SJCRH30 (cell line): ENCODE measurements at regions not wholly inside any gene's neighbourhood (a gene's known extent, or its start where the extent isn't known, plus 50 kb on each side); places are given as distances from the start of the nearest gene placed in this dataset.

Experiments used
- DNase-seq, 2 experiments: peaks; one replicate each; pipeline ENCODE4 v3.0.0-alpha.2; 2015 to 2020
- H3K27ac ChIP-seq: fragments of 250-450 bp; sonication (Bioruptor Pico); 2 replicates; pipeline ENCODE4 v1.5.1; 2020; ENCODE audit warnings: mild to moderate bottlenecking, moderate library complexity
- H3K27me3 ChIP-seq: fragments of 250-450 bp; sonication (Bioruptor Pico); 2 replicates; pipeline ENCODE4 v1.5.1; 2020; ENCODE audit warnings: mild to moderate bottlenecking, moderate library complexity
- H3K36me3 ChIP-seq: fragments of 250-450 bp; sonication (Bioruptor Pico); 2 replicates; pipeline ENCODE4 v1.5.1; 2020; ENCODE audit warnings: mild to moderate bottlenecking, moderate library complexity
- H3K4me1 ChIP-seq: fragments of 250-450 bp; sonication (Bioruptor Pico); 2 replicates; pipeline ENCODE4 v1.5.1; 2020; ENCODE audit warnings: mild to moderate bottlenecking, moderate library complexity
- H3K4me3 ChIP-seq: fragments of 250-450 bp; sonication (Bioruptor Pico); 2 replicates; pipeline ENCODE4 v1.5.1; 2020; ENCODE audit warnings: mild to moderate bottlenecking, moderate library complexity
- H3K9me3 ChIP-seq: fragments of 250-450 bp; sonication (Bioruptor Pico); replicated peaks from 2 replicates; pipeline ENCODE4 v1.5.1; 2020; ENCODE audit warnings: mild to moderate bottlenecking, moderate library complexity

- no peaks in the 10 kb centered on the region for H3K4me1 ChIP-seq
Observed at GRCh38 chr15:92705764-92706163, 50.2 kb upstream of the FAM174B start.

GRCh38 chr15:92706201-92706600 lies 50.6 kb upstream of the FAM174B start:
- Histone ChIP-seq H3K36me3 (no peaks in the 10 kb centered on the region), H3K9me3 (no peaks in the 10 kb centered on the region), H3K27me3 (no peaks in the 10 kb centered on the region), H3K4me3 (no peak overlapping the region), H3K27ac (no peak overlapping the region), H3K4me1 (no peaks in the 10 kb centered on the region)
- no peak for DNase-seq

More at GRCh38 chr15:92705764-92706163, 50.2 kb upstream of the FAM174B start:
- Histone ChIP-seq H3K27ac (no peak overlapping the region), H3K4me3 (no peak overlapping the region), H3K27me3 (no peaks in the 10 kb centered on the region), H3K36me3 (no peaks in the 10 kb centered on the region), H3K9me3 (no peaks in the 10 kb centered on the region)
- DNase-seq, result no peak

- no peak overlapping the region for H3K27ac ChIP-seq
- H3K27me3 ChIP-seq, result no peaks in the 10 kb centered on the region
- no peak overlapping the region for H3K4me3 ChIP-seq
- no peaks in the 10 kb centered on the region for H3K36me3 ChIP-seq
- H3K9me3 ChIP-seq, result no peaks in the 10 kb centered on the region
- DNase-seq, result no peak
- H3K4me1 ChIP-seq, result no peaks in the 10 kb centered on the region
Observed at GRCh38 chr15:92707880-92708551, 52.4 kb upstream of the FAM174B start.

- no peak overlapping the region for H3K4me3 ChIP-seq
- H3K9me3 ChIP-seq, result no peaks in the 10 kb centered on the region
- H3K36me3 ChIP-seq, result no peaks in the 10 kb centered on the region
- no peaks in the 10 kb centered on the region for H3K27me3 ChIP-seq
- H3K27ac ChIP-seq, result no peak overlapping the region
- H3K4me1 ChIP-seq, result no peaks in the 10 kb centered on the region
- no peak for DNase-seq
Observed at GRCh38 chr15:92708635-92709034, 53.1 kb upstream of the FAM174B start.

- H3K4me1 ChIP-seq, result no peaks in the 10 kb centered on the region
- DNase-seq, result peak in 1 of 2 experiments; percentile 35
Observed at GRCh38 chr15:92709110-92709790, 53.7 kb upstream of the FAM174B start.

GRCh38 chr15:92711457-92711831 lies 55.9 kb upstream of the FAM174B start:
- no peak overlapping the region for H3K27ac ChIP-seq
- no peaks in the 10 kb centered on the region for H3K9me3 ChIP-seq
- H3K4me1 ChIP-seq, result no peaks in the 10 kb centered on the region
- H3K4me3 ChIP-seq, result no peak overlapping the region
- no peaks in the 10 kb centered on the region for H3K27me3 ChIP-seq
- no peaks in the 10 kb centered on the region for H3K36me3 ChIP-seq
- DNase-seq, result no peak

More at GRCh38 chr15:92709110-92709790, 53.7 kb upstream of the FAM174B start:
- Histone ChIP-seq H3K27ac (no peak overlapping the region), H3K27me3 (no peaks in the 10 kb centered on the region), H3K9me3 (no peaks in the 10 kb centered on the region), H3K36me3 (no peaks in the 10 kb centered on the region), H3K4me3 (no peak overlapping the region)

- Histone ChIP-seq H3K4me1 (no peaks in the 10 kb centered on the region), H3K4me3 (peak overlapping the region; percentile 61), H3K27me3 (no peaks in the 10 kb centered on the region), H3K36me3 (no peaks in the 10 kb centered on the region), H3K27ac (peak overlapping the region; percentile 69), H3K9me3 (no peaks in the 10 kb centered on the region)
- peak; percentile 65 to 80 for DNase-seq
Observed at GRCh38 chr15:92714077-92714476, 58.5 kb upstream of the FAM174B start.

GRCh38 chr15:92714477-92715401 lies 59.2 kb upstream of the FAM174B start:
- Histone ChIP-seq H3K4me1 (no peaks in the 10 kb centered on the region), H3K4me3 (peak overlapping the region; percentile 61), H3K27me3 (no peaks in the 10 kb centered on the region), H3K36me3 (no peaks in the 10 kb centered on the region), H3K9me3 (no peaks in the 10 kb centered on the region), H3K27ac (peak overlapping the region; percentile 69)
- DNase-seq, result peak; percentile 87 to 96

- Histone ChIP-seq H3K27ac (no peak overlapping the region), H3K27me3 (no peaks in the 10 kb centered on the region), H3K9me3 (no peaks in the 10 kb centered on the region), H3K4me1 (no peaks in the 10 kb centered on the region), H3K4me3 (no peak overlapping the region), H3K36me3 (no peaks in the 10 kb centered on the region)
- peak in 1 of 2 experiments; percentile 63 for DNase-seq
Observed at GRCh38 chr15:92715758-92716157, 60.2 kb upstream of the FAM174B start.

GRCh38 chr15:92719021-92719420 lies 63.4 kb upstream of the FAM174B start:
- H3K4me1 ChIP-seq, result no peaks in the 10 kb centered on the region
- H3K27me3 ChIP-seq, result no peaks in the 10 kb centered on the region
- no peak overlapping the region for H3K27ac ChIP-seq
- H3K9me3 ChIP-seq, result no peaks in the 10 kb centered on the region
- DNase-seq, result no peak
- no peak overlapping the region for H3K4me3 ChIP-seq
- H3K36me3 ChIP-seq, result no peaks in the 10 kb centered on the region

GRCh38 chr15:92724144-92724543 lies 68.6 kb upstream of the FAM174B start:
- Histone ChIP-seq H3K4me3 (no peak overlapping the region), H3K4me1 (no peaks in the 10 kb centered on the region), H3K9me3 (no peaks in the 10 kb centered on the region; the same call in 1 of the 2 replicates), H3K27ac (no peak overlapping the region), H3K36me3 (no peaks in the 10 kb centered on the region), H3K27me3 (no peaks in the 10 kb centered on the region)
- no peak for DNase-seq

- no peak for DNase-seq
- Histone ChIP-seq H3K36me3 (no peaks in the 10 kb centered on the region), H3K4me3 (no peak overlapping the region), H3K9me3 (no peaks in the 10 kb centered on the region; the same call in 1 of the 2 replicates), H3K27me3 (no peaks in the 10 kb centered on the region), H3K4me1 (no peaks in the 10 kb centered on the region), H3K27ac (no peak overlapping the region)
Observed at GRCh38 chr15:92725171-92725570, 69.6 kb upstream of the FAM174B start.

- Histone ChIP-seq H3K9me3 (peaks cover 3% of the 10 kb centered on the region; the same call in 1 of the 2 replicates), H3K4me3 (no peak overlapping the region), H3K27me3 (no peaks in the 10 kb centered on the region), H3K36me3 (no peaks in the 10 kb centered on the region), H3K4me1 (no peaks in the 10 kb centered on the region), H3K27ac (no peak overlapping the region)
- no peak for DNase-seq
Observed at GRCh38 chr15:92728266-92728665, 72.7 kb upstream of the FAM174B start.

GRCh38 chr15:92733090-92733933 lies 77.7 kb upstream of the FAM174B start:
- Histone ChIP-seq H3K4me1 (peaks cover 11% of the 10 kb centered on the region), H3K27ac (no peak overlapping the region), H3K36me3 (no peaks in the 10 kb centered on the region), H3K4me3 (no peak overlapping the region), H3K9me3 (peaks cover 8% of the 10 kb centered on the region; the same call in 1 of the 2 replicates), H3K27me3 (no peaks in the 10 kb centered on the region)
- no peak for DNase-seq
